SH-SY5Y (cell line): ENCODE measurements at regions not wholly inside any gene's neighbourhood (a gene's known extent, or its start where the extent isn't known, plus 50 kb on each side); places are given as distances from the start of the nearest gene placed in this dataset.

Experiments used
- GATA2 ChIP-seq: IDR thresholded peaks from 2 replicates; pipeline ENCODE4 v1.6.1; 2011; ENCODE audit warnings: mild to moderate bottlenecking, low read depth, low read length
- GATA3 ChIP-seq: IDR thresholded peaks from 2 replicates; pipeline ENCODE4 v1.6.1; 2011; ENCODE audit warnings: low read depth, mild to moderate bottlenecking, low read length, moderate library complexity

GRCh38 chr10:44314802-44315460 lies 70.0 kb downstream of the CXCL12 start:
- TF ChIP-seq GATA3 (no peak), GATA2 (no peak)
